ENCODE measurements at regions not wholly inside any gene's neighbourhood (a gene's known extent, or its start where the extent isn't known, plus 50 kb on each side); places are given as distances from the start of the nearest gene placed in this dataset.

GRCh38 chr3:9308298-9308990 lies 54.4 kb upstream of the THUMPD3 start:
- no peak for TF ChIP-seq CTCF (conservative IDR thresholded peaks at IDR 0.05 in 1 of 2, IDR thresholded peaks at IDR 0.05 in 1 of 2; ENCODE audit: extremely low read depth in 1 of 2, insufficient read depth in 1 of 2, low read depth in 1 of 2, low read length in 2 of 2)
- no peak for TF ChIP-seq EZH2 (IDR thresholded peaks at IDR 0.05; ENCODE audit: borderline replicate concordance, low read length)

All from mammary epithelial cell (primary cell).